CD4-positive, alpha-beta memory T cell (primary cell): ENCODE measurements at regions not wholly inside any gene's neighbourhood (a gene's known extent, or its start where the extent isn't known, plus 50 kb on each side); places are given as distances from the start of the nearest gene placed in this dataset.

Source experiments
- CTCF ChIA-PET: fragments of 350-600 bp; sonication (Branson Sonifier 250); formaldehyde crosslinking; loops from one replicate; lab custom pipeline; 2021; ENCODE audit warnings: inconsistent platforms; ENCODE audit not compliant: partially characterized antibody; lab: Charles Lee
- POLR2A ChIA-PET: fragments of 350-600 bp; sonication (Branson Sonifier 250); formaldehyde crosslinking; loops from one replicate; lab custom pipeline; 2021; ENCODE audit not compliant: partially characterized antibody; lab: Charles Lee
- DNase-seq, 5 donors: peaks; one replicate each; pipeline versions ENCODE4 v3.0.0 to v3.0.0-alpha.2; 2020 to 2022; ENCODE audit warnings: mixed read lengths in 1 of 5
- H3K27ac ChIP-seq: one replicate; pipeline ENCODE4 v1.7.0; 2013; ENCODE audit warnings: low read depth, low read length
- H3K27me3 ChIP-seq: 2 replicates; pipeline ENCODE4 v1.7.0; 2013; ENCODE audit warnings: mild to moderate bottlenecking, low read length, moderate library complexity; ENCODE audit not compliant: insufficient read depth
- H3K36me3 ChIP-seq: 2 replicates; pipeline ENCODE4 v1.7.0; 2013; ENCODE audit warnings: mild to moderate bottlenecking, low read length, moderate library complexity; ENCODE audit not compliant: insufficient read depth
- H3K4me1 ChIP-seq: 2 replicates; pipeline ENCODE4 v1.7.0; 2013; ENCODE audit warnings: mild to moderate bottlenecking, low read length, moderate library complexity; ENCODE audit not compliant: insufficient read depth
- H3K4me3 ChIP-seq, 2 donors: one replicate each; pipeline ENCODE4 v1.7.0; 2013; ENCODE audit warnings: low read length in 2 of 2, mild to moderate bottlenecking in 1 of 2
- H3K9me3 ChIP-seq, 2 donors: one replicate each; pipeline ENCODE4 v1.7.0; 2013; ENCODE audit warnings: low read length in 2 of 2, control low read depth in 1 of 2; ENCODE audit not compliant: control insufficient read depth in 1 of 2
- H3K27ac Mint-ChIP-seq, 7 donors: one replicate each; pipeline ENCODE4 v1.8.0; 2020 to 2021; ENCODE audit warnings: mixed read lengths in 7 of 7, mild to moderate bottlenecking in 6 of 7, inconsistent platforms in 3 of 7, moderate library complexity in 3 of 7
- H3K27me3 Mint-ChIP-seq, 2 donors: one replicate each; pipeline ENCODE4 v1.8.0; 2020 to 2021; ENCODE audit warnings: mixed read lengths in 2 of 2
- H3K36me3 Mint-ChIP-seq, 2 donors: one replicate each; pipeline ENCODE4 v1.8.0; 2020 to 2021; ENCODE audit warnings: mixed read lengths in 2 of 2, inconsistent platforms in 1 of 2, mild to moderate bottlenecking in 1 of 2
- H3K4me1 Mint-ChIP-seq, 4 donors: one replicate each; pipeline ENCODE4 v1.8.0; 2020 to 2021; ENCODE audit warnings: mixed read lengths in 4 of 4, mild to moderate bottlenecking in 1 of 4
- H3K4me3 Mint-ChIP-seq, 8 donors: one replicate each; pipeline ENCODE4 v1.8.0; 2020 to 2021; ENCODE audit warnings: mixed read lengths in 8 of 8, mild to moderate bottlenecking in 7 of 8, moderate library complexity in 6 of 8, inconsistent platforms in 3 of 8
- H3K9me3 Mint-ChIP-seq, 8 donors: one replicate each; pipeline ENCODE4 v1.8.0; 2020 to 2021; ENCODE audit warnings: mixed read lengths in 8 of 8, mild to moderate bottlenecking in 5 of 8, inconsistent platforms in 3 of 8, moderate library complexity in 1 of 8
- intact Hi-C: fragments of 100-400 bp; cut with micrococcal nuclease; formaldehyde crosslinking; loops from one replicate; pipeline ENCODE4 v1.15.1; 2023

DNA sequence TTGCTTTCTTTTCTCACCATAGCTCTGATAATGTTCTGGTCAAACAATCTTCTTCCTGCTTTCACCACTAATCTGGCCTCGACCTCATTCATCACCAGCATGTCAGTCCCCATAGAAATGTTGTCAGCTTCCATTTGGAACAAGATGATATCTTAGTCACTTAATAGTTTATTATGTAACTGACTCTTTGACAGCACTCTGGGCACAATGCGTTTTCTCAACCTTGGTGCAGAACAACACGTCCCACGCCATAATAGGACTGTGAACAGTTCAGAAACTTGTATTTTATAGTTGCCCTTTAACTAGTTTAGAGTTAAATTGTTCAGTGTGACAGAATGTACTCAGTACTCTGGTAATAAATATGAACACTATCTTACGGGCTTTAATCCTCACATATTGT lies 106.0 kb downstream of the MC4R start:
- no peak overlapping the region for H3K27ac Mint-ChIP-seq
- Histone ChIP-seq H3K36me3 (no peaks in the 10 kb centered on the region), H3K27me3 (no peaks in the 10 kb centered on the region), H3K4me3 (no peak overlapping the region), H3K9me3 (no peaks in the 10 kb centered on the region), H3K4me1 (no peaks in the 10 kb centered on the region), H3K27ac (no peak overlapping the region)
- ChIA-PET POLR2A (no interaction called here), CTCF (no interaction called here)
- no peak for DNase-seq
- peaks cover 0 to 16% (median 4%) of the 10 kb centered on the region in 8 donors for H3K9me3 Mint-ChIP-seq
- H3K27me3 Mint-ChIP-seq: no peaks in the 10 kb centered on the region
- no peak overlapping the region for H3K4me3 Mint-ChIP-seq
- no peaks in the 10 kb centered on the region for H3K36me3 Mint-ChIP-seq
- intact Hi-C loops: no loop called here
- no peaks in the 10 kb centered on the region for H3K4me1 Mint-ChIP-seq

DNA sequence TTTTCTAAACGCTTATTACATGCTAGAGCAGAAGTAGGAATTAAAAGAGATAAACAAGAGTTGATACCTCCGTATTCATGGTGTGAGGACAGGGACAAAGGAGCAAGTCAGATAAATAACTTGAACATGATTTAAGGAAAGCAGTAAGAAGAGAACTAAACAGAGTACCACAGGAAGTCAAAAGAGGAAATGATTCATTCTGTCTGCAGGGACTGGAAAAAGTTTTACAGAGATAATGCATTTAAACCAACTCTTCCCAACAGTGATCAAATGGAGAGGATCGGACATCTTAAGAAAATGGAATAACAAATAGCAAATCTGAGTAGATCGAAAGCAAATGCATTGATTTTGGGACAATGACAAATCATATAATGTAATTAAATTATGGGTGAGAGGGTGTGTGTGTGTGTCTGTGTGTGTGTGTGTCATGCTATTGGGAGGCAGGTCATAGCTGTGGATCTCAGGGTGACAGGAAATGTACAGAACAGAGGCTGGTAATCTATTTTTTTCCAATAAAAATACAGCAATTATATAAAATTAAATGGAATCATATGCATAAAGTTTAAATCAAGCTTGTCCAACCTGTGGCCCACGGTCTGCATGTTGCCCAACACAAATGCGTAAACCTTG lies 113.4 kb downstream of the MC4R start:
- Histone ChIP-seq H3K4me1 (no peaks in the 10 kb centered on the region), H3K27ac (no peak overlapping the region), H3K9me3 (no peaks in the 10 kb centered on the region), H3K36me3 (no peaks in the 10 kb centered on the region), H3K4me3 (no peak overlapping the region), H3K27me3 (no peaks in the 10 kb centered on the region)
- CTCF ChIA-PET: no interaction called here
- H3K4me1 Mint-ChIP-seq: no peaks in the 10 kb centered on the region
- no peak overlapping the region for H3K4me3 Mint-ChIP-seq
- intact Hi-C loops: no loop called here
- H3K27me3 Mint-ChIP-seq: no peaks in the 10 kb centered on the region
- POLR2A ChIA-PET: no interaction called here
- H3K27ac Mint-ChIP-seq: no peak overlapping the region
- peaks cover 0 to 6% (median 0%) of the 10 kb centered on the region in 8 donors for H3K9me3 Mint-ChIP-seq
- DNase-seq: no peak
- H3K36me3 Mint-ChIP-seq: no peaks in the 10 kb centered on the region

DNA sequence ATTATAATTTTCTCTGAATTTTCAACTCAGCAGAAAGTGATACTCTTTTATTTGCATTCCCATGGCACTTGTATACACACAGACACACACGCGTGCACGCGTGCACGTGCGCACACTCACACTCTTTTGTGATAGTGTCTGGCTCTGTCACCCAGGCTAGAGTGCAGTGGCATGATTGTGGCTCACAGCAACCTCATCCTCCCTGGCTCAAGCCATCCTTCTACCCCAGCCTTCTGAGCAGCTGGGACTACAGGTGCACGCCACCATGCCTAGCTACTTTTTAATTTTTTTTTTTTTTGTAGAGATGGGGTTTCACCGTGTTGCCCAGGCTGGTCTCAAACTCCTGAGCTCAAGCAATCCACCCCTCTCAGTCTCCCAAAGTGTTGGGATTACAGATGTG lies 123.2 kb downstream of the MC4R start:
- H3K27me3 ChIP-seq: no peaks in the 10 kb centered on the region
- Mint-ChIP-seq H3K36me3 (no peaks in the 10 kb centered on the region), H3K27ac (no peak overlapping the region), H3K27me3 (no peaks in the 10 kb centered on the region), H3K9me3 (peaks cover 0 to 9% (median 4%) of the 10 kb centered on the region in 8 donors), H3K4me1 (no peaks in the 10 kb centered on the region), H3K4me3 (no peak overlapping the region)
- H3K36me3 ChIP-seq: no peaks in the 10 kb centered on the region
- H3K27ac ChIP-seq: no peak overlapping the region
- no peaks in the 10 kb centered on the region for H3K4me1 ChIP-seq
- ChIA-PET POLR2A (no interaction called here), CTCF (no interaction called here)
- DNase-seq: no peak
- intact Hi-C loops: no loop called here
- H3K9me3 ChIP-seq: no peaks in the 10 kb centered on the region
- no peak overlapping the region for H3K4me3 ChIP-seq

GRCh38 chr18:60248336-60249330 lies 123.9 kb downstream of the MC4R start:
- H3K4me1 ChIP-seq: no peaks in the 10 kb centered on the region
- no peaks in the 10 kb centered on the region for H3K27me3 ChIP-seq
- Mint-ChIP-seq H3K27me3 (no peaks in the 10 kb centered on the region), H3K4me1 (no peaks in the 10 kb centered on the region), H3K36me3 (no peaks in the 10 kb centered on the region), H3K9me3 (peaks cover 0 to 9% (median 4%) of the 10 kb centered on the region in 8 donors), H3K4me3 (no peak overlapping the region), H3K27ac (no peak overlapping the region)
- H3K27ac ChIP-seq: no peak overlapping the region
- H3K4me3 ChIP-seq: no peak overlapping the region
- H3K36me3 ChIP-seq: no peaks in the 10 kb centered on the region
- no peak for DNase-seq
- intact Hi-C loops: no loop called here
- ChIA-PET POLR2A (no interaction called here), CTCF (no interaction called here)
- no peaks in the 10 kb centered on the region for H3K9me3 ChIP-seq

DNA sequence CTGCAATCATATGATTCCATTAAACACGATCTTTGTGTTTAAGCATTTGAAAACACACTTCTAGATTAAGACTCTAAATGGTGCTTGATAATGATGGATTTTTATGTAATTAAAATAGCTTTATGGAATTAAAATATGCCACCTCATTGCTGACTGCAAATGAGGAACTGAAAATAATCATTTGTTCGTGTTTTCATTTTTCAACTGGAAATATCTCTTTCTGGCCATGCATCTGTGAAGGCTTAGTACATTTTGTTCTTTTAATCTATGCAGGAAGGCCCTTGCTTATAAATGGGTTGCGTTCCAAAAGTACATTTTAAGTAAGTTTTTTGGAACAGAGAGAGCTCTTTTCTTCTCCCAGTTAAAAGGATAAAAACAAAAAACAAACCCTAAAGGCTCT lies 125.5 kb downstream of the MC4R start:
- intact Hi-C loops: no loop called here
- no peaks in the 10 kb centered on the region for H3K36me3 ChIP-seq
- H3K27ac Mint-ChIP-seq: no peak overlapping the region
- ChIA-PET POLR2A (no interaction called here), CTCF (no interaction called here)
- no peaks in the 10 kb centered on the region for H3K9me3 ChIP-seq
- no peaks in the 10 kb centered on the region for H3K4me1 ChIP-seq
- no peaks in the 10 kb centered on the region for H3K36me3 Mint-ChIP-seq
- H3K27me3 Mint-ChIP-seq: no peaks in the 10 kb centered on the region
- peaks cover 0 to 8% (median 5%) of the 10 kb centered on the region in 8 donors for H3K9me3 Mint-ChIP-seq
- no peak overlapping the region for H3K4me3 Mint-ChIP-seq
- no peak overlapping the region for H3K4me3 ChIP-seq
- H3K4me1 Mint-ChIP-seq: no peaks in the 10 kb centered on the region
- DNase-seq: no peak
- no peaks in the 10 kb centered on the region for H3K27me3 ChIP-seq
- no peak overlapping the region for H3K27ac ChIP-seq

DNA sequence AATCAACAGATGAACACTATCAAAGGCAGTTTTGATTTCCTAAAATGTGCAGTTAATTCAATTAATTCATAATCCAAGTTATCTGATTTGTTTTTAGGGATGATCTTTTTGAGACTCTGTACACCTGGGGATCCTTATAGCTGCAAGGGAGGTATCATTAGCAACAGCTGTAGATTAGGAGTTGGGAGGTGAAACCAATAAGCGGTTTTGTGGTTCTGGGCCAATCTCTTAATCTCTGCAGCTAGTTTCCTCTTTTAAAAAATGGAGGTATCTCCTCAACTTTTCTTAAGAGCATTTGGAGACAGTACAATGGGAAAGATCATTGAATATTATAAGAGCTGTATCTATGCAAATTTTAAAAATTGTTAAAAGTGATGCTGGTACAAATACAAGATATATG lies 126.0 kb downstream of the MC4R start:
- Mint-ChIP-seq H3K4me3 (no peak overlapping the region), H3K27ac (no peak overlapping the region), H3K4me1 (no peaks in the 10 kb centered on the region), H3K9me3 (peaks cover 0 to 8% (median 4%) of the 10 kb centered on the region in 8 donors), H3K27me3 (no peaks in the 10 kb centered on the region), H3K36me3 (no peaks in the 10 kb centered on the region)
- DNase-seq: no peak
- POLR2A ChIA-PET: no interaction called here
- Histone ChIP-seq H3K9me3 (no peaks in the 10 kb centered on the region), H3K4me1 (no peaks in the 10 kb centered on the region), H3K4me3 (no peak overlapping the region), H3K27me3 (no peaks in the 10 kb centered on the region), H3K36me3 (no peaks in the 10 kb centered on the region), H3K27ac (no peak overlapping the region)
- intact Hi-C loops: no loop called here
- CTCF ChIA-PET: no interaction called here

GRCh38 chr18:60245096-60245495 lies 127.5 kb downstream of the MC4R start:
- POLR2A ChIA-PET: no interaction called here
- intact Hi-C loops: no loop called here
- Mint-ChIP-seq H3K27ac (no peak overlapping the region), H3K36me3 (no peaks in the 10 kb centered on the region), H3K4me3 (no peak overlapping the region), H3K27me3 (no peaks in the 10 kb centered on the region), H3K4me1 (no peaks in the 10 kb centered on the region), H3K9me3 (peaks cover 0 to 15% (median 4%) of the 10 kb centered on the region in 8 donors)
- Histone ChIP-seq H3K4me3 (no peak overlapping the region), H3K9me3 (no peaks in the 10 kb centered on the region), H3K4me1 (no peaks in the 10 kb centered on the region), H3K27me3 (no peaks in the 10 kb centered on the region), H3K36me3 (no peaks in the 10 kb centered on the region), H3K27ac (no peak overlapping the region)
- no peak for DNase-seq
- CTCF ChIA-PET: no interaction called here
